ENCODE measurements at regions not wholly inside any gene's neighbourhood (a gene's known extent, or its start where the extent isn't known, plus 50 kb on each side); places are given as distances from the start of the nearest gene placed in this dataset.

- ATAC-seq (ENCODE audit: low read depth) (no peak), DNase-seq (ENCODE audit: low spot score) (peak; percentile 29)
- TF ChIP-seq CTCF (IDR thresholded peaks at IDR 0.05; ENCODE audit: poor library complexity, severe bottlenecking) = no peak
- H3K36me3 ChIP-seq (ENCODE audit: low read depth) = no peaks in the 10 kb centered on the region
- no peak overlapping the region for H3K27ac ChIP-seq (ENCODE audit: poor library complexity, severe bottlenecking)
- H3K4me1 ChIP-seq (ENCODE audit: insufficient read depth, poor library complexity, severe bottlenecking) = peaks cover 9% of the 10 kb centered on the region
- H3K4me3 ChIP-seq (ENCODE audit: severe bottlenecking) = no peak overlapping the region
- no peaks in the 10 kb centered on the region for H3K9me3 ChIP-seq (ENCODE audit: severe bottlenecking)
- H3K27me3 ChIP-seq (ENCODE audit: insufficient read depth, poor library complexity, severe bottlenecking) = no peaks in the 10 kb centered on the region
Measured at GRCh38 chr17:77825621-77826020, 132.9 kb upstream of the TNRC6C start.

GRCh38 chr17:77826132-77826873 is 132.2 kb upstream of the TNRC6C start:
- Histone ChIP-seq H3K9me3 (ENCODE audit: severe bottlenecking) (no peaks in the 10 kb centered on the region), H3K27me3 (ENCODE audit: insufficient read depth, poor library complexity, severe bottlenecking) (no peaks in the 10 kb centered on the region), H3K36me3 (ENCODE audit: low read depth) (no peaks in the 10 kb centered on the region), H3K27ac (ENCODE audit: poor library complexity, severe bottlenecking) (no peak overlapping the region), H3K4me1 (ENCODE audit: insufficient read depth, poor library complexity, severe bottlenecking) (peaks cover 10% of the 10 kb centered on the region), H3K4me3 (ENCODE audit: severe bottlenecking) (no peak overlapping the region)
- TF ChIP-seq CTCF (IDR thresholded peaks at IDR 0.05; ENCODE audit: poor library complexity, severe bottlenecking) = no peak
- ATAC-seq (ENCODE audit: low read depth) (no peak), DNase-seq (ENCODE audit: low spot score) (peak; percentile 27)

GRCh38 chr17:77827039-77827438 is 131.5 kb upstream of the TNRC6C start:
- Histone ChIP-seq H3K4me3 (ENCODE audit: severe bottlenecking) (no peak overlapping the region), H3K4me1 (ENCODE audit: insufficient read depth, poor library complexity, severe bottlenecking) (peaks cover 10% of the 10 kb centered on the region), H3K9me3 (ENCODE audit: severe bottlenecking) (no peaks in the 10 kb centered on the region), H3K27me3 (ENCODE audit: insufficient read depth, poor library complexity, severe bottlenecking) (no peaks in the 10 kb centered on the region), H3K27ac (ENCODE audit: poor library complexity, severe bottlenecking) (no peak overlapping the region), H3K36me3 (ENCODE audit: low read depth) (no peaks in the 10 kb centered on the region)
- no peak for TF ChIP-seq CTCF (IDR thresholded peaks at IDR 0.05; ENCODE audit: poor library complexity, severe bottlenecking)
- DNase-seq (ENCODE audit: low spot score) (no peak), ATAC-seq (ENCODE audit: low read depth) (no peak)

GRCh38 chr17:77827511-77827910 is 131.0 kb upstream of the TNRC6C start:
- DNase-seq (ENCODE audit: low spot score) (peak; percentile 29), ATAC-seq (ENCODE audit: low read depth) (no peak)
- Histone ChIP-seq H3K9me3 (ENCODE audit: severe bottlenecking) (no peaks in the 10 kb centered on the region), H3K4me1 (ENCODE audit: insufficient read depth, poor library complexity, severe bottlenecking) (peaks cover 10% of the 10 kb centered on the region), H3K27ac (ENCODE audit: poor library complexity, severe bottlenecking) (no peak overlapping the region), H3K4me3 (ENCODE audit: severe bottlenecking) (no peak overlapping the region), H3K27me3 (ENCODE audit: insufficient read depth, poor library complexity, severe bottlenecking) (no peaks in the 10 kb centered on the region), H3K36me3 (ENCODE audit: low read depth) (no peaks in the 10 kb centered on the region)
- no peak for TF ChIP-seq CTCF (IDR thresholded peaks at IDR 0.05; ENCODE audit: poor library complexity, severe bottlenecking)

Data from RWPE2 (cell line).